ENCODE measurements at regions not wholly inside any gene's neighbourhood (a gene's known extent, or its start where the extent isn't known, plus 50 kb on each side); places are given as distances from the start of the nearest gene placed in this dataset.

DNA sequence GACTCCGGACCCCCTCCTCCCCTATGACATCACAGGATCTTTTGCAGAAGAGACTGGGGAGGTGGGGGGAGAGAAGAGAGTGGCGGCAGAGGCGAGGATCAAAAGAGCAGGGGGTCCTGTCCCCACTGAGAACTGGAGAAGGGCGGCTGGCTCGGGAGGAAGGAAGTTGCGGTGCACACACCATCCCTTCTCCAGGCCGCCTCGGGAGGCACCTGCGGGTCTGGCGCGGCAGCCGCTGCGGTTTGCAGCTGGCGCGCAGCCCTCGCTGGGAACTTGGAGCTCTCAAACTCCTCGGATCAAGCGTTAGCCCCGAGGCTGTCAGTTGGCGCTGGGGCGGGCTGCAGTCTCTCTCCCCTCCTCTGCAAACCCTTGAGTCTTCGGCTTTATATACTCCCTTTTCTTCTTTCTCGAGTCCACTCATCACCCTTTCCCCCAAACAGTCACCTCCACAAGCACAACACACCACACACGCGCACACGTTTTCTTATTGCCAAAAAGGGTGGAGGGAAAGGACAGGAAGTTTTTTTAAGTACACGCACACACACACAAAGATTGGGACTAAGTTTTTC lies 180.7 kb downstream of the TBXT start:
- ChIA-PET CTCF (interaction anchor here (0.6 kb wide), 1 partner anchor 80 kb away, joined by 3 read pairs; no protein-coding TSS in a partner anchor), POLR2A (interaction anchor here (0.6 to 2.5 kb wide), 2 partner anchors 19 to 21 kb away, joined by 3 to 12 read pairs; no protein-coding TSS in a partner anchor)
- TF ChIP-seq, protein P1, sequence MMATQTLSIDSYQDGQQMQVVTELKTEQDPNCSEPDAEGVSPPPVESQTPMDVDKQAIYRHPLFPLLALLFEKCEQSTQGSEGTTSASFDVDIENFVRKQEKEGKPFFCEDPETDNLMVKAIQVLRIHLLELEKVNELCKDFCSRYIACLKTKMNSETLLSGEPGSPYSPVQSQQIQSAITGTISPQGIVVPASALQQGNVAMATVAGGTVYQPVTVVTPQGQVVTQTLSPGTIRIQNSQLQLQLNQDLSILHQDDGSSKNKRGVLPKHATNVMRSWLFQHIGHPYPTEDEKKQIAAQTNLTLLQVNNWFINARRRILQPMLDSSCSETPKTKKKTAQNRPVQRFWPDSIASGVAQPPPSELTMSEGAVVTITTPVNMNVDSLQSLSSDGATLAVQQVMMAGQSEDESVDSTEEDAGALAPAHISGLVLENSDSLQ (IDR thresholded peaks at IDR 0.05): no peak
- peak; percentile 52 for TF ChIP-seq L3MBTL2 (conservative IDR thresholded peaks at IDR 0.05)
- TF ChIP-seq SP1 (IDR thresholded peaks at IDR 0.05): no peak
- TF ChIP-seq CTBP1 (IDR thresholded peaks at IDR 0.05; ENCODE audit: borderline replicate concordance): no peak
- no peak for TF ChIP-seq TARDBP (IDR thresholded peaks at IDR 0.05)
- no peak for TF ChIP-seq FOXK2 (IDR thresholded peaks at IDR 0.05)
- peak; percentile 58 for DNase-seq (ENCODE audit: extremely low spot score)

DNA sequence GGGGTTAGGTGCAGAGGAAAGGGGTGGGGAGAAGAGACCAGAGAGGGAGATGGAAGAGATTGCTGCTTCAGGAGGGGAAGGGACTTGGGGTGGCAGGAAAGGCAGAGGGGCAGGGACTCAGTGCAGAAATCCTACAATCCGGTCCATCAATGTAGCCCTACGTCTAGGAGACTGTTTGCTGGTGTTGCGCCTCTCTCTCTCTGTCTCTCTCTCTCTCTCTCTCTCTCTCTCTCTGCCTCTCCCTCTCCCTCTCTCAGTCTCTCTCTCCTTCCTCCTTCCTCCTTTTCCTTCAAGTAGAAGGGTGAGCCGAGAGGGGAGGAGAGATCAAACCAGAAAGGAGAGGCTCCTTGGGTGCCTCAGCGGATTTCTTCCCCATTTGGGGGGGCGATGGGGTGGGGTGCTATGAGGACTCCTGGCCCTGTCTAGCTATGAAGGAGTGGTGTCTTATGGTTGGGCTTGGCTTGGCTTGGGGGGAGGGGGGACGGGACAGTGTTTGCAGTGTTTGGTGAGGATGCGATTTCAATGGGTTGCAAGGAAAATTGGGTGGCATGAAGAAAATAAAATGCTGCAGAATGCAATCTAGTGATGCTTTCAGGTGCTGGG lies 181.2 kb downstream of the TBXT start:
- ChIA-PET CTCF (no interaction called here), POLR2A (interaction anchor here (2.5 kb wide), 1 partner anchor 20 kb away, joined by 12 read pairs; no protein-coding TSS in a partner anchor)
- DNase-seq (ENCODE audit: extremely low spot score): no peak
- no peak for TF ChIP-seq ELF4 (IDR thresholded peaks at IDR 0.05)
- TF ChIP-seq ZNF384 (IDR thresholded peaks at IDR 0.05): no peak
- no peak for TF ChIP-seq L3MBTL2 (conservative IDR thresholded peaks at IDR 0.05)
- no peak for TF ChIP-seq SP1 (IDR thresholded peaks at IDR 0.05)
- TF ChIP-seq BHLHE40 (IDR thresholded peaks at IDR 0.05; ENCODE audit: borderline replicate concordance): no peak
- TF ChIP-seq SUZ12 (IDR thresholded peaks at IDR 0.05): no peak
- TF ChIP-seq CTBP1 (IDR thresholded peaks at IDR 0.05; ENCODE audit: borderline replicate concordance): no peak

DNA sequence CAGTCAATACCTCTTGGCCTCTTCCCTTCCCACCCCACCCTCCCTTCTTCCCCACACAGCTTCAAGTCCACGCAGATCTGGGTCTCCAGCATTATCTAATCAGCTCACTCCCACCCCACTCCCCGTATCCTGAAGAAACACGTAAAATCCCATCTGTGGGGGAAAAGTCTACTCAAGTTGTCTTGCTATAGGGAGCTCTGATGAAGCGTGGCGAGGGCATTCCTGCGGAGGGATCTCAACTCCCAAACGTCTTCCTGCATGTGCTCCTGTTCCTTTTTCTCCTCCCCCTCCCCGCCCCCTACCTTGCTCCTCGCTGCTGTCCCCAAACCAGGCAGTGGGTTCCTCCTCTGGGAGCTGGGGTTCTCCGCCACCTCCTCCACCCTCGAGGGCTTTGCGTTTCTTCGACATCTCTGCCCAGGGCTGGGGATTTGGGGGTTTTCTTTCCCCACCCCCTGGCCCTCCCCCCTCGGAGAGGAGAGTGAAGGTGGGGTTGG lies 181.8 kb downstream of the TBXT start:
- TF ChIP-seq ARNT (IDR thresholded peaks at IDR 0.05): no peak
- no peak for TF ChIP-seq FOXA1 (IDR thresholded peaks at IDR 0.05)
- TF ChIP-seq NFRKB (IDR thresholded peaks at IDR 0.05): no peak
- TF ChIP-seq L3MBTL2 (conservative IDR thresholded peaks at IDR 0.05): no peak
- no peak for TF ChIP-seq FOXM1 (IDR thresholded peaks at IDR 0.05; ENCODE audit: borderline replicate concordance)
- TF ChIP-seq BHLHE40 (IDR thresholded peaks at IDR 0.05; ENCODE audit: borderline replicate concordance): no peak
- TF ChIP-seq LEF1 (IDR thresholded peaks at IDR 0.05; ENCODE audit: borderline replicate concordance): no peak
- no peak for TF ChIP-seq ZNF384 (IDR thresholded peaks at IDR 0.05)
- TF ChIP-seq, protein P1 (IDR thresholded peaks at IDR 0.05): no peak
- TF ChIP-seq CTBP1 (IDR thresholded peaks at IDR 0.05; ENCODE audit: borderline replicate concordance): no peak
- no peak for TF ChIP-seq SP1 (IDR thresholded peaks at IDR 0.05)
- no peak for TF ChIP-seq ELF4 (IDR thresholded peaks at IDR 0.05)
- TF ChIP-seq HDGF (IDR thresholded peaks at IDR 0.05; ENCODE audit: borderline replicate concordance): no peak
- TF ChIP-seq FOXK2 (IDR thresholded peaks at IDR 0.05): no peak
- no peak for TF ChIP-seq SUZ12 (IDR thresholded peaks at IDR 0.05)
- no peak for TF ChIP-seq TARDBP (IDR thresholded peaks at IDR 0.05)
- ChIA-PET CTCF (no interaction called here), POLR2A (interaction anchor here (2.5 kb wide), 1 partner anchor 21 kb away, joined by 12 read pairs; no protein-coding TSS in a partner anchor)
- DNase-seq (ENCODE audit: extremely low spot score): no peak

DNA sequence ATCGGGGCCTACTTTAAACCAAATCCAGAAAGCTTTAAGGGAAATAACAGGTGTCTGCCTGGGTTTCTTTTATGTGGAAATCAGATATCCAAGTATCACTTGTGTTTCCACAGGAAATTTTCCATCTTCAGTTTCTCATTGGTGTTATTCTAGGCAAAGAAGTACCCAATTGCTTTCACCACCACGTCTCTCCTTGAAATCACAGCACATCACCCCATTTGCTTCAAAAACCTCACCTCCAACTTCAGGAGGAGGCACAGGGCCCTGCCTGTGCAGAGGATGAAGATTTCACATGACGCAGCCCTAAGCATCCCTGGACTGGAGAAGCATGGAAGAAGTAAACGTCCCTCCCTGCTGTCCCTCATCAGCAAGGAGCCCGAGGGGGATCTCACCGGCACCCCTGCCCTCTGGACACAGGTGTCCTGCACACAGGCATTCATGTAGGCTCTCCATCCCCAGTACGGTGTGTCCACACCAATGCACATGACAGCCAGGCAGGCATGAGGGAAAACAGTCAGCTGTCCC lies 182.3 kb downstream of the TBXT start:
- DNase-seq (ENCODE audit: extremely low spot score): no peak
- ChIA-PET CTCF (no interaction called here), POLR2A (no interaction called here)
- TF ChIP-seq L3MBTL2 (conservative IDR thresholded peaks at IDR 0.05) (no peak), TARDBP (IDR thresholded peaks at IDR 0.05) (no peak), CTBP1 (IDR thresholded peaks at IDR 0.05; ENCODE audit: borderline replicate concordance) (no peak), ELF4 (IDR thresholded peaks at IDR 0.05) (no peak)

DNA sequence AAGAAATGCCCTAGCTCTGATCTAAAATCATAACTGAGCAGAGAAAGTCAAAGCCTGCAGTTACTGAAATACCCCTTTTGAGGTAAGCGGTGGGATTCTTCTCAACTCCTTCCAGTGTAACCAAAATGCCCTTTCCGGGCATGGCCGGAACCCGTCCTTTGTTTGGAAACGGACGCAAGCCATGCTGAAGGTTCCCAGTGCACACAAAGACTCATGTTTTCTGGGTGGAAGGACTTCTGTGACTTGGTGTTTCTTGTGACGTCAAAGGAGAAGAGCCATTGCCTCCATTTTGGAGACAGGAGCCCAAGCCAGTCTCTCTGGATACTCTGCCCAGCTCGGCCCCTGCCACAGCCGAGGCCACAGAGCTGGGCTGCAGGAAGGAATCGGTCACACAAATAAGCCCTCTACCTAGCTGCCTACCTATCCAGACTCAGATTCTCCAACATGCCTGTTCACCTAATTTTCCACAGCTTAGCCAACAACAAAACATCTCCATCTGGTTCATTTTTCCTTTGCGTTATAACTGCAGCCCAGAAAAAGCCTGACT lies 182.8 kb downstream of the TBXT start:
- CTCF ChIA-PET: no interaction called here
- TF ChIP-seq FOXK2 (IDR thresholded peaks at IDR 0.05) (no peak), ARNT (IDR thresholded peaks at IDR 0.05) (no peak), FOXM1 (IDR thresholded peaks at IDR 0.05; ENCODE audit: borderline replicate concordance) (no peak), BHLHE40 (IDR thresholded peaks at IDR 0.05; ENCODE audit: borderline replicate concordance) (no peak), SUZ12 (IDR thresholded peaks at IDR 0.05) (no peak), CTBP1 (IDR thresholded peaks at IDR 0.05; ENCODE audit: borderline replicate concordance) (no peak), FOXA1 (IDR thresholded peaks at IDR 0.05) (no peak), TARDBP (IDR thresholded peaks at IDR 0.05) (no peak), LEF1 (IDR thresholded peaks at IDR 0.05; ENCODE audit: borderline replicate concordance) (no peak), HDGF (IDR thresholded peaks at IDR 0.05; ENCODE audit: borderline replicate concordance) (no peak), SP1 (IDR thresholded peaks at IDR 0.05) (no peak), ZNF384 (IDR thresholded peaks at IDR 0.05) (no peak), ELF4 (IDR thresholded peaks at IDR 0.05) (no peak), NFRKB (IDR thresholded peaks at IDR 0.05) (no peak), L3MBTL2 (conservative IDR thresholded peaks at IDR 0.05) (no peak)
- TF ChIP-seq, protein P1 (IDR thresholded peaks at IDR 0.05): no peak
- no peak for DNase-seq (ENCODE audit: extremely low spot score)
- POLR2A ChIA-PET: interaction anchor here (0.8 kb wide), 1 partner anchor 22 kb away, joined by 3 read pairs; no protein-coding TSS in a partner anchor

Data from HEK293T (cell line).